NCI-H524 (cell line): ENCODE measurements at regions not wholly inside any gene's neighbourhood (a gene's known extent, or its start where the extent isn't known, plus 50 kb on each side); places are given as distances from the start of the nearest gene placed in this dataset.
A peak's percentile ranks its signal among the peaks of the same experiment; 100 is the strongest.
"Not testable (repeated sequence)": the region's sequence is repeated elsewhere in the genome, so short reads cannot be mapped to it uniquely, and the experiment has no call there.

Experiments
- DNase-seq, 2 experiments: peaks; one replicate each; lab custom pipeline; 2025; lab: John Stamatoyannopoulos, UW

- no peak for DNase-seq
Observed at GRCh38 chr1:102365071-102365470, 368.3 kb upstream of the OLFM3 start.

GRCh38 chr1:102336602-102337001 is 339.9 kb upstream of the OLFM3 start:
- DNase-seq = no peak

GRCh38 chr1:102318104-102318806 is 321.5 kb upstream of the OLFM3 start:
- DNase-seq = no peak

GRCh38 chr1:102315096-102315495 is 318.4 kb upstream of the OLFM3 start:
- DNase-seq = no peak

GRCh38 chr1:102296116-102296515 is 299.4 kb upstream of the OLFM3 start:
- no peak for DNase-seq

GRCh38 chr1:102282955-102283354 is 286.2 kb upstream of the OLFM3 start:
- DNase-seq = no peak

- DNase-seq = peak in 1 of 2 experiments; percentile 6
Observed at GRCh38 chr1:102262994-102263393, 266.3 kb upstream of the OLFM3 start.

GRCh38 chr1:102252731-102253505 is 256.2 kb upstream of the OLFM3 start:
- DNase-seq = no peak

GRCh38 chr1:102241431-102242338 is 245.0 kb upstream of the OLFM3 start:
- no peak for DNase-seq

- DNase-seq = no peak
Observed at GRCh38 chr1:102239247-102239646, 242.5 kb upstream of the OLFM3 start.

GRCh38 chr1:102234753-102235359 is 238.1 kb upstream of the OLFM3 start:
- DNase-seq = no peak

- DNase-seq = no peak
Observed at GRCh38 chr1:102219463-102219862, 222.7 kb upstream of the OLFM3 start.

GRCh38 chr1:102210891-102211290 is 214.2 kb upstream of the OLFM3 start:
- not testable (repeated sequence) for DNase-seq

- DNase-seq = peak; percentile 19 to 66
Observed at GRCh38 chr1:102191723-102192122, 195.0 kb upstream of the OLFM3 start.

- no peak for DNase-seq
Observed at GRCh38 chr1:102190429-102190828, 193.7 kb upstream of the OLFM3 start.

GRCh38 chr1:102186536-102186935 is 189.8 kb upstream of the OLFM3 start:
- no peak for DNase-seq

- no peak for DNase-seq
Observed at GRCh38 chr1:102185260-102185659, 188.5 kb upstream of the OLFM3 start.

- no peak for DNase-seq
Observed at GRCh38 chr1:102184477-102184876, 187.8 kb upstream of the OLFM3 start.

- DNase-seq = no peak
Observed at GRCh38 chr1:102183711-102184110, 187.0 kb upstream of the OLFM3 start.

- no peak for DNase-seq
Observed at GRCh38 chr1:102182603-102183260, 186.0 kb upstream of the OLFM3 start.

GRCh38 chr1:102181341-102181740 is 184.6 kb upstream of the OLFM3 start:
- DNase-seq = no peak
